ENCODE measurements at regions not wholly inside any gene's neighbourhood (a gene's known extent, or its start where the extent isn't known, plus 50 kb on each side); places are given as distances from the start of the nearest gene placed in this dataset.

DNA sequence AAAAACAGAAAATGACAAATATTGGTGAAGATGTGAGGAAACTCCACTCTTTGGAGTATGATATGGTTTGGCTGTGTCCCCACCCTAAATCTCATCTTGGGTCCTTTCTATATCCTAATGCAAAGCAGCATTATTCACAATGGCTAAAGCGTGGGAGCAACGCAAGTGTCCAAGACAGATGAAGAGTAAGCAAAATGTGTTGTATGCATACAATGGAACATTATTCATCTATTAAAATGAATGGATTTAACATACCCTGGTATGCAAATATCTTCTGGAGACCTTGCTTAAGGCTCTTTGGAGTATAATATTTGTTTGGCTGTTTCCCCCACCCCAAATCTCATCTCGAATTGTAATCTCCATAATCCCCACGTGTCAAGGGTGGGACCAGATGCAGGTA is 839.8 kb upstream of the POM121L12 start:
- TF ChIP-seq, protein P1, sequence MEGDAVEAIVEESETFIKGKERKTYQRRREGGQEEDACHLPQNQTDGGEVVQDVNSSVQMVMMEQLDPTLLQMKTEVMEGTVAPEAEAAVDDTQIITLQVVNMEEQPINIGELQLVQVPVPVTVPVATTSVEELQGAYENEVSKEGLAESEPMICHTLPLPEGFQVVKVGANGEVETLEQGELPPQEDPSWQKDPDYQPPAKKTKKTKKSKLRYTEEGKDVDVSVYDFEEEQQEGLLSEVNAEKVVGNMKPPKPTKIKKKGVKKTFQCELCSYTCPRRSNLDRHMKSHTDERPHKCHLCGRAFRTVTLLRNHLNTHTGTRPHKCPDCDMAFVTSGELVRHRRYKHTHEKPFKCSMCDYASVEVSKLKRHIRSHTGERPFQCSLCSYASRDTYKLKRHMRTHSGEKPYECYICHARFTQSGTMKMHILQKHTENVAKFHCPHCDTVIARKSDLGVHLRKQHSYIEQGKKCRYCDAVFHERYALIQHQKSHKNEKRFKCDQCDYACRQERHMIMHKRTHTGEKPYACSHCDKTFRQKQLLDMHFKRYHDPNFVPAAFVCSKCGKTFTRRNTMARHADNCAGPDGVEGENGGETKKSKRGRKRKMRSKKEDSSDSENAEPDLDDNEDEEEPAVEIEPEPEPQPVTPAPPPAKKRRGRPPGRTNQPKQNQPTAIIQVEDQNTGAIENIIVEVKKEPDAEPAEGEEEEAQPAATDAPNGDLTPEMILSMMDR (IDR thresholded peaks at IDR 0.05; ENCODE audit: extremely low read depth, insufficient read depth, missing control alignments) = no peak
- in situ Hi-C loops (cut with MboI; ENCODE audit: low pct_unique_long_range_greater_than_20kb, low sequenced_read_pairs, unreplicated experiment) = no loop called here
- no peak for DNase-seq (ENCODE audit: low spot score)

GRCh38 chr7:52189153-52189778 is 846.2 kb upstream of the POM121L12 start:
- in situ Hi-C loops (cut with MboI; ENCODE audit: low pct_unique_long_range_greater_than_20kb, low sequenced_read_pairs, unreplicated experiment) = no loop called here
- TF ChIP-seq, protein P1 (IDR thresholded peaks at IDR 0.05; ENCODE audit: extremely low read depth, insufficient read depth, missing control alignments) = no peak
- DNase-seq (ENCODE audit: low spot score) = no peak

DNA sequence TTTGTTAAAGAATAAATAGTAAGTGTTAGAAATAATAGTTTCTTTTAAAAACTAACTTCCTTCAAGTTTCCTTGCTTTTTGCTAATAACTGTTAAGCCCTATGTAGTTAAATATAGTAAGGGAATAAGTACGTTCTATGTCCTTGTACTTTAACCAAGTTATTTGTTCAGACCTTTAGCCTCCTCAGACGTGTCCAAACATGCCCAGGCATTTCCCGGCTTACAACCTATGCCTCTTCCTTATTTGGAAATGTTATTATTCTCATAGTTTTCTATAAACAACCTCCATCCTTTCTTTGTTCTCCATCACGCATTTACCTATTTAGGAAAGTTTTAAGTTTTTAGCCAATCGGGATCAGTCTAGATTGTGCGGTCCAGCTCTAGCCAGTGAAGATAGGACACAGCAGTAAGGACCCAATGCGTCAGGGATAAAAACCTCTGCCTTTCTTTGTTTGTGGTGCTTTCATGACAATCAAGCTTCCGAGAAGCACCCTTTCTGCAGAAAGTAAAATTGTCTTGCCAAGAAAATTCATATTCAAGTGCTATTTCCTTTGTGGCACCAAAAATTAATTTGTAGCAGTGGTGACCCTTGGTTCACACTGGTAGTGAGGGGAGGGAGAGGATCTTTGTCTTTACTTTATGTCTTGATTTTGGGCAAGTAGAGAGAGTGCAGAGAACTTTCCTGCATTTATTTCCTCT is 851.3 kb upstream of the POM121L12 start:
- no peak for DNase-seq (ENCODE audit: low spot score)
- TF ChIP-seq, protein P1 (IDR thresholded peaks at IDR 0.05; ENCODE audit: extremely low read depth, insufficient read depth, missing control alignments) = no peak
- in situ Hi-C loops (cut with MboI; ENCODE audit: low pct_unique_long_range_greater_than_20kb, low sequenced_read_pairs, unreplicated experiment) = no loop called here

GRCh38 chr7:52179934-52180333 is 855.5 kb upstream of the POM121L12 start:
- TF ChIP-seq, protein P1 (IDR thresholded peaks at IDR 0.05; ENCODE audit: extremely low read depth, insufficient read depth, missing control alignments) = no peak
- in situ Hi-C loops (cut with MboI; ENCODE audit: low pct_unique_long_range_greater_than_20kb, low sequenced_read_pairs, unreplicated experiment) = no loop called here
- DNase-seq (ENCODE audit: low spot score) = no peak

- in situ Hi-C loops (cut with MboI; ENCODE audit: low pct_unique_long_range_greater_than_20kb, low sequenced_read_pairs, unreplicated experiment) = no loop called here
- no peak for DNase-seq (ENCODE audit: low spot score)
- TF ChIP-seq, protein P1 (IDR thresholded peaks at IDR 0.05; ENCODE audit: extremely low read depth, insufficient read depth, missing control alignments) = peak; percentile 44
Measured at GRCh38 chr7:52168085-52168484, 851.5 kb upstream of the COBL start.

GRCh38 chr7:52163311-52163710 is 846.7 kb upstream of the COBL start:
- TF ChIP-seq, protein P1 (IDR thresholded peaks at IDR 0.05; ENCODE audit: extremely low read depth, insufficient read depth, missing control alignments) = no peak
- DNase-seq (ENCODE audit: low spot score) = no peak
- in situ Hi-C loops (cut with MboI; ENCODE audit: low pct_unique_long_range_greater_than_20kb, low sequenced_read_pairs, unreplicated experiment) = no loop called here
